ENCODE measurements at regions not wholly inside any gene's neighbourhood (a gene's known extent, or its start where the extent isn't known, plus 50 kb on each side); places are given as distances from the start of the nearest gene placed in this dataset.

DNA sequence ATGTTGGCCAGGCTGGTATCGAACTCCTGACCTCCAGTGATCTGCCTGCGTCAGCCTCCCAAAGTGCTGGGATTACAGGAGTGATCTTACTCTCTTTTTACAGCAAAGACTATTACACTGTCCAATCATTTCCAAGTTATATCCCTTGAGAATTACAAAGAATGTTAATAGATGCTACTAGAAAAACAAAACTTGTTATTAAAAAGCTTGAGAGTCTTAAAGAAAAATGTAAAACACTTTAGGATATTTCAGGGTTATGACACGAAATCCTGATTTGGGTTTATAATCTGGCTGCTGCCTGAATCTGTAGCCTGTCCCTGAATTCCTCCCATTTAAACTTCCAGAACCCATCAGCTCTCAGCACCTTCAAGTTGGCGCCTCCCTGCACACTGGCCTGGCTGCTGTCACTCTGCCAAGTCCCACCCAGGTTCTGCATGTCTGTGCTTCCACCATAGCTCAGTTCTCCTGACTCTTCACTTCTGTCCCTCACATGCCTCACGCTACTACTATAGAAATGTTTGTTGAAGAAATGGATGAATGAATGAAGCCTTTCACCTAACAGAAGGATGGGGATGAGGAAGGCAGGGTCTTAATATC, 55.8 kb upstream of the RFXAP start:
- peaks cover 35% of the 10 kb centered on the region; the same call in 2 of the 3 replicates for H3K36me3 Mint-ChIP-seq (ENCODE audit: low read depth)
- no peak overlapping the region for H3K4me3 Mint-ChIP-seq
- no peak for DNase-seq (ENCODE audit: low spot score)
- H3K4me2 ChIP-seq = no peak overlapping the region; the same call in 1 of the 2 replicates
- H3K4me1 Mint-ChIP-seq = peaks cover 43% of the 10 kb centered on the region
- peaks cover 8% of the 10 kb centered on the region; the same call in 1 of the 2 replicates for H3K4me1 ChIP-seq (ENCODE audit: insufficient read depth)
- no peaks in the 10 kb centered on the region for H3K36me3 ChIP-seq (ENCODE audit: insufficient read depth)
- peak overlapping the region; percentile 83 for H3K27ac ChIP-seq (ENCODE audit: low read depth)
- H3K9me3 Mint-ChIP-seq = peaks cover 31% of the 10 kb centered on the region
- peaks cover 11% of the 10 kb centered on the region for H3K9me2 ChIP-seq (ENCODE audit: insufficient read depth)
- no peak for ATAC-seq
- 0 out of 2 replicates have a peak overlapping the region, but pooled peaks have one; percentile 98 for H3K27ac Mint-ChIP-seq
- no peaks in the 10 kb centered on the region for H3F3A ChIP-seq (replicated peaks; ENCODE audit: low read depth)
- peaks cover 7% of the 10 kb centered on the region for H3K27me3 Mint-ChIP-seq (ENCODE audit: insufficient read depth, low read depth, poor library complexity)
- no peaks in the 10 kb centered on the region for H3K27me3 ChIP-seq (ENCODE audit: insufficient read depth)
- H4K20me1 ChIP-seq (replicated peaks; ENCODE audit: insufficient read depth) = no peaks in the 10 kb centered on the region
- 0 out of 2 replicates have a peak overlapping the region, but pooled peaks have one; percentile 12 for H2AFZ ChIP-seq
- no peak overlapping the region for H3K4me3 ChIP-seq
- TF ChIP-seq CREB1 (CRISPR knock-in tag; IDR thresholded peaks at IDR 0.05; ENCODE audit: low read depth) (no peak), REST (IDR thresholded peaks at IDR 0.05; ENCODE audit: unreplicated experiment) (no peak), POLR2AphosphoS5 (IDR thresholded peaks at IDR 0.05; ENCODE audit: low read depth) (no peak), ZNF331 (CRISPR knock-in tag; IDR thresholded peaks at IDR 0.05; ENCODE audit: low read depth) (no peak), EZH2phosphoT487 (IDR thresholded peaks at IDR 0.05; ENCODE audit: unreplicated experiment) (no peak), ETS1 (IDR thresholded peaks at IDR 0.05) (no peak), EZH2 (IDR thresholded peaks at IDR 0.05; ENCODE audit: low read depth, unreplicated experiment) (no peak), JUNB (IDR thresholded peaks at IDR 0.05; ENCODE audit: unreplicated experiment) (no peak), STAT1 (IDR thresholded peaks at IDR 0.05; ENCODE audit: unreplicated experiment) (no peak), ZNF114 (CRISPR knock-in tag; IDR thresholded peaks at IDR 0.05) (no peak), ZNF462 (CRISPR knock-in tag; IDR thresholded peaks at IDR 0.05) (no peak), NANOG (IDR thresholded peaks at IDR 0.05; ENCODE audit: borderline replicate concordance) (no peak)
- TF ChIP-seq, protein P1, sequence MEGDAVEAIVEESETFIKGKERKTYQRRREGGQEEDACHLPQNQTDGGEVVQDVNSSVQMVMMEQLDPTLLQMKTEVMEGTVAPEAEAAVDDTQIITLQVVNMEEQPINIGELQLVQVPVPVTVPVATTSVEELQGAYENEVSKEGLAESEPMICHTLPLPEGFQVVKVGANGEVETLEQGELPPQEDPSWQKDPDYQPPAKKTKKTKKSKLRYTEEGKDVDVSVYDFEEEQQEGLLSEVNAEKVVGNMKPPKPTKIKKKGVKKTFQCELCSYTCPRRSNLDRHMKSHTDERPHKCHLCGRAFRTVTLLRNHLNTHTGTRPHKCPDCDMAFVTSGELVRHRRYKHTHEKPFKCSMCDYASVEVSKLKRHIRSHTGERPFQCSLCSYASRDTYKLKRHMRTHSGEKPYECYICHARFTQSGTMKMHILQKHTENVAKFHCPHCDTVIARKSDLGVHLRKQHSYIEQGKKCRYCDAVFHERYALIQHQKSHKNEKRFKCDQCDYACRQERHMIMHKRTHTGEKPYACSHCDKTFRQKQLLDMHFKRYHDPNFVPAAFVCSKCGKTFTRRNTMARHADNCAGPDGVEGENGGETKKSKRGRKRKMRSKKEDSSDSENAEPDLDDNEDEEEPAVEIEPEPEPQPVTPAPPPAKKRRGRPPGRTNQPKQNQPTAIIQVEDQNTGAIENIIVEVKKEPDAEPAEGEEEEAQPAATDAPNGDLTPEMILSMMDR (conservative IDR thresholded peaks at IDR 0.05; ENCODE audit: low read depth in 2 of 2) = no peak
- no peaks in the 10 kb centered on the region for H3K79me2 ChIP-seq (replicated peaks; ENCODE audit: insufficient read depth)

Data from GM23338 (cell line).